ENCODE measurements at regions not wholly inside any gene's neighbourhood (a gene's known extent, or its start where the extent isn't known, plus 50 kb on each side); places are given as distances from the start of the nearest gene placed in this dataset.

DNA sequence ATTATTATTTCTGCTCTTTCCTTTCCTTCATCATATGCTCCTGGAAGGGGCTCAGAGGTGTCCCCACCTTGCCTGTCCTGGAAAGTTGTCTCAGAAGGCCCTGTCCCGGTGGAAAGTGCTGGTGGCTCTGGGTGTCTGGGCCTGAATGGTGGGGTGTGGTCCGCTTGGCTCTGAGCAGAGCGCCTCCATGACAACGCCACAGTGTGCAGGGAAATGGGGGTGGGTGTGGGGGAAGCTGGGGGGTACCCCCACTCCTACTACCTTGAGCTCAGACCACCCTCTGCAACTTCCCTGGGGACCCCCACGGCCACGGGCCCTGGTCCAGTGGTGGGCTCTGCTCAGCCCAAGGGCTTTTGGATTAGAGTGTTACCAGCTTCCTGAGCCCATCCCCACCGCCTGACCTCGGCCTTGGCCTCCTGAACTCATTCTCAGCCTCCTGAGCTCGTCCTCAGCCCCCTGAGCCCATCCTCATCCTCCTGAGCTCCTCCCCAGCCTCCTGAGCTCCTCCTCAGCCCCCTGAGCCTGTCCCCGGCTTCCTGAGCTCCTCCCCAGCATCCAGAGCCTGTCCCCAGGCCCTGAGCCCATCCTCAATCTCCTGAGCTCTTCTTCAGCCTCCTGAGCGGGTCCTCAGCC, 106.4 kb upstream of the FAM20C start:
- no peaks in the 10 kb centered on the region for H3K4me1 ChIP-seq (ENCODE audit: low read depth, poor library complexity, severe bottlenecking)
- no peak overlapping the region for H3K9ac ChIP-seq
- no peak overlapping the region for H3K27ac ChIP-seq
- no peak overlapping the region for H3K4me2 ChIP-seq
- no peak overlapping the region for H3K4me3 ChIP-seq (IDR thresholded peaks at IDR 0.05; ENCODE audit: insufficient read depth, low read depth, low read length)
- H3K79me2 ChIP-seq (ENCODE audit: insufficient read depth, low read depth), result no peaks in the 10 kb centered on the region
- H4K20me1 ChIP-seq (ENCODE audit: insufficient read depth), result no peaks in the 10 kb centered on the region
- H3K36me3 ChIP-seq (ENCODE audit: insufficient read depth), result no peaks in the 10 kb centered on the region
- H2AFZ ChIP-seq (ENCODE audit: low read depth), result no peak overlapping the region
- H3K27me3 ChIP-seq (ENCODE audit: insufficient read depth, low read depth), result peaks cover 19% of the 10 kb centered on the region; the same call in 1 of the 2 replicates
- TF ChIP-seq, protein P1, sequence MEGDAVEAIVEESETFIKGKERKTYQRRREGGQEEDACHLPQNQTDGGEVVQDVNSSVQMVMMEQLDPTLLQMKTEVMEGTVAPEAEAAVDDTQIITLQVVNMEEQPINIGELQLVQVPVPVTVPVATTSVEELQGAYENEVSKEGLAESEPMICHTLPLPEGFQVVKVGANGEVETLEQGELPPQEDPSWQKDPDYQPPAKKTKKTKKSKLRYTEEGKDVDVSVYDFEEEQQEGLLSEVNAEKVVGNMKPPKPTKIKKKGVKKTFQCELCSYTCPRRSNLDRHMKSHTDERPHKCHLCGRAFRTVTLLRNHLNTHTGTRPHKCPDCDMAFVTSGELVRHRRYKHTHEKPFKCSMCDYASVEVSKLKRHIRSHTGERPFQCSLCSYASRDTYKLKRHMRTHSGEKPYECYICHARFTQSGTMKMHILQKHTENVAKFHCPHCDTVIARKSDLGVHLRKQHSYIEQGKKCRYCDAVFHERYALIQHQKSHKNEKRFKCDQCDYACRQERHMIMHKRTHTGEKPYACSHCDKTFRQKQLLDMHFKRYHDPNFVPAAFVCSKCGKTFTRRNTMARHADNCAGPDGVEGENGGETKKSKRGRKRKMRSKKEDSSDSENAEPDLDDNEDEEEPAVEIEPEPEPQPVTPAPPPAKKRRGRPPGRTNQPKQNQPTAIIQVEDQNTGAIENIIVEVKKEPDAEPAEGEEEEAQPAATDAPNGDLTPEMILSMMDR (conservative IDR thresholded peaks at IDR 0.05; ENCODE audit: low read depth, low read length), result no peak

DNA sequence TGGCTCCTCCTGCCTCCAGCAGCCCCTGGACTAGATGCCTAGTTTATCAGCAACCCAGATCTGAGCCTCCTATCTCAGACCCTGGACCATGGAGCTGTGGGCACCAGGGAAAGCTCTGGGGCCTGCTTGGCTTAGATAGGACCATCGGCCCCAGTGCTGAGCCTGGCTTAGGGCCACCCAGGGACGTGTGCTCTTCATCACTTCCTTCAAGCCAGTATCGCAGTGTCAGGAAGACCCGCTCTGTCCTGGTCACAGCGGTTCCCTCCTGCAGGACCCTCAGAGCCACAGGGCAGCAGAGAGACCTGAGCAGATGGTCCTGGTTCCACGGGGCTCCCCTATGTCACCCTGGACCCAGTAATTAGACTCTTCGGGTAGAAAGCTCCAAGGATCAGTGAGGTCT, 105.7 kb upstream of the FAM20C start:
- Histone ChIP-seq H3K4me3 (IDR thresholded peaks at IDR 0.05; ENCODE audit: insufficient read depth, low read depth, low read length) (no peak overlapping the region), H3K4me2 (no peak overlapping the region), H3K27ac (no peak overlapping the region), H2AFZ (ENCODE audit: low read depth) (no peak overlapping the region), H3K27me3 (ENCODE audit: insufficient read depth, low read depth) (peaks cover 16% of the 10 kb centered on the region; the same call in 1 of the 2 replicates), H3K36me3 (ENCODE audit: insufficient read depth) (no peaks in the 10 kb centered on the region), H3K4me1 (ENCODE audit: low read depth, poor library complexity, severe bottlenecking) (no peaks in the 10 kb centered on the region), H4K20me1 (ENCODE audit: insufficient read depth) (no peaks in the 10 kb centered on the region), H3K79me2 (ENCODE audit: insufficient read depth, low read depth) (no peaks in the 10 kb centered on the region), H3K9ac (no peak overlapping the region)
- TF ChIP-seq, protein P1 (conservative IDR thresholded peaks at IDR 0.05; ENCODE audit: low read depth, low read length), result no peak

DNA sequence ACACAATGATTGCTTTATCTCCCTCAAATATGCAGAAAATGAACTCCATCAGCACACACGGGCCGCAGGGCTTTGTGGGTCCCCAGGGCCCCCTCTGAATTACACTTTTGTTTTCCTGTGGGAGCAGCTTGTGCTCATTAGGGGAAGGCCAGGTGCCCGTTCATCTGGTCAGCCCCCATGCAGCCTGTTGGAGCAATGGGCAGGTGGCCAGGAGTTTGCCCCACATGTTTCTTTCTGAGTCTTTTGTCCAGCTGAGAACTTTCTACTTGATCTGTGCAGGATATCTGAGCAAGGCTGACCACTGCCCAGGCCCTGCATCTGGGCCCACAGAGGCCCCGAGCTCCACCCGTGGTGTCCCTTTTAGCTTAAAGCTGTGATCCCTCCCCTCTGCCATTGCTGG, 105.3 kb upstream of the FAM20C start:
- no peak overlapping the region for H2AFZ ChIP-seq (ENCODE audit: low read depth)
- no peak overlapping the region for H3K27ac ChIP-seq
- no peak overlapping the region for H3K4me2 ChIP-seq
- H4K20me1 ChIP-seq (ENCODE audit: insufficient read depth), result no peaks in the 10 kb centered on the region
- peaks cover 16% of the 10 kb centered on the region; the same call in 1 of the 2 replicates for H3K27me3 ChIP-seq (ENCODE audit: insufficient read depth, low read depth)
- H3K9ac ChIP-seq, result no peak overlapping the region
- TF ChIP-seq, protein P1 (conservative IDR thresholded peaks at IDR 0.05; ENCODE audit: low read depth, low read length), result no peak
- no peak overlapping the region for H3K4me3 ChIP-seq (IDR thresholded peaks at IDR 0.05; ENCODE audit: insufficient read depth, low read depth, low read length)
- no peaks in the 10 kb centered on the region for H3K4me1 ChIP-seq (ENCODE audit: low read depth, poor library complexity, severe bottlenecking)
- H3K36me3 ChIP-seq (ENCODE audit: insufficient read depth), result no peaks in the 10 kb centered on the region
- no peaks in the 10 kb centered on the region for H3K79me2 ChIP-seq (ENCODE audit: insufficient read depth, low read depth)

DNA sequence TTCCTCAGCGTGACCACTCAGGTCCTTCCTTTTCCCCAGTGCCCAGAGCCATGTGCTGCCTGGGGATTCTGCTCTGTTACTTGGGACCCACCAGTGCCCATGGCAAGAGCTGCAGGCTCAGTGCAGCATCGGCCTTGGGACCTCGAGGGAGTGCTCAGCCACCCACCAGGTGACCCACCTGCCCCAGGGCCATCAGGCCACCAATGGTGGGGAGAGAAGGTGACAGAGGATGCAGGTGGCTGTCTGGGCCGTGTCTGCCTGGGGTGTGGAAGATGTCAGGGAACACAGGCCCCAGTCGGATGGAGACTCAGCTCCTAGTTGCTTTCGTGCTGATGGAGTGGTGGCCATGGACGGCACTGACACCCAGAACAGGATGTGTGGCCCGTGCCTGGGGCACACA, 104.7 kb upstream of the FAM20C start:
- Histone ChIP-seq H3K4me1 (ENCODE audit: low read depth, poor library complexity, severe bottlenecking) (no peaks in the 10 kb centered on the region), H3K27ac (no peak overlapping the region)

More for the DNA sequence above, 104.7 kb upstream of the FAM20C start:
- Histone ChIP-seq H3K4me3 (IDR thresholded peaks at IDR 0.05; ENCODE audit: insufficient read depth, low read depth, low read length) (no peak overlapping the region), H3K4me2 (no peak overlapping the region), H2AFZ (ENCODE audit: low read depth) (no peak overlapping the region), H4K20me1 (ENCODE audit: insufficient read depth) (no peaks in the 10 kb centered on the region), H3K27me3 (ENCODE audit: insufficient read depth, low read depth) (peaks cover 16% of the 10 kb centered on the region; the same call in 1 of the 2 replicates), H3K79me2 (ENCODE audit: insufficient read depth, low read depth) (no peaks in the 10 kb centered on the region), H3K9ac (no peak overlapping the region), H3K36me3 (ENCODE audit: insufficient read depth) (no peaks in the 10 kb centered on the region)
- TF ChIP-seq, protein P1 (conservative IDR thresholded peaks at IDR 0.05; ENCODE audit: low read depth, low read length), result no peak

Data from KMS-11 (cell line).